MM.1S (cell line): ENCODE measurements at regions not wholly inside any gene's neighbourhood (a gene's known extent, or its start where the extent isn't known, plus 50 kb on each side); places are given as distances from the start of the nearest gene placed in this dataset.

ENCODE experiments used
- DNase-seq: peaks from one replicate; pipeline ENCODE4 v3.0.0-alpha.2; 2015
- H2AFZ ChIP-seq: fragments of 300-600 bp; sonication (generic); 2 replicates; pipeline ENCODE4 v1.6.0; 2016; ENCODE audit warnings: antibody characterized with exemption, low read length
- H3F3A ChIP-seq: fragments of 300-600 bp; sonication (generic); 2 replicates; pipeline ENCODE4 v1.6.1; 2016; ENCODE audit warnings: mild to moderate bottlenecking, antibody characterized with exemption, low read length, moderate library complexity, mixed read lengths; ENCODE audit not compliant: insufficient read depth
- H3K27ac ChIP-seq: fragments of 300-600 bp; sonication (generic); 2 replicates; pipeline ENCODE4 v1.5.1; 2016; ENCODE audit warnings: mild to moderate bottlenecking, low read length
- H3K27me3 ChIP-seq: fragments of 300-600 bp; sonication (generic); replicated peaks from 2 replicates; pipeline ENCODE4 v1.6.0; 2016; ENCODE audit warnings: low read length; ENCODE audit not compliant: insufficient read depth
- H3K36me3 ChIP-seq: fragments of 300-600 bp; sonication (generic); replicated peaks from 2 replicates; pipeline ENCODE4 v1.6.1; 2016; ENCODE audit warnings: mild to moderate bottlenecking, low read length, mixed read lengths; ENCODE audit not compliant: insufficient read depth
- H3K4me1 ChIP-seq: fragments of 300-600 bp; sonication (generic); 2 replicates; pipeline ENCODE4 v1.6.1; 2016; ENCODE audit warnings: low read length, mixed read lengths
- H3K4me2 ChIP-seq: fragments of 300-600 bp; sonication (generic); 2 replicates; pipeline ENCODE4 v1.6.0; 2016; ENCODE audit warnings: low read depth, low read length
- H3K4me3 ChIP-seq: fragments of 300-600 bp; sonication (generic); 2 replicates; pipeline ENCODE4 v1.5.1; 2016; ENCODE audit warnings: low read length, mixed read lengths
- H3K79me2 ChIP-seq: fragments of 300-600 bp; sonication (generic); 2 replicates; pipeline ENCODE4 v1.6.1; 2016; ENCODE audit warnings: mixed run types, low read length, mixed read lengths
- H3K9ac ChIP-seq: fragments of 300-600 bp; sonication (generic); 2 replicates; pipeline ENCODE4 v1.6.1; 2016; ENCODE audit warnings: low read length, mixed read lengths
- H3K9me2 ChIP-seq: fragments of 300-600 bp; sonication (generic); replicated peaks from 2 replicates; pipeline ENCODE4 v1.6.1; 2016; ENCODE audit warnings: mild to moderate bottlenecking, low read length, mixed read lengths; ENCODE audit not compliant: insufficient read depth
- H3K9me3 ChIP-seq: fragments of 300-600 bp; sonication (generic); replicated peaks from 2 replicates; pipeline ENCODE4 v1.6.1; 2016; ENCODE audit warnings: mild to moderate bottlenecking, low read length, mixed read lengths; ENCODE audit not compliant: insufficient read depth
- H4K20me1 ChIP-seq: fragments of 300-600 bp; sonication (generic); 2 replicates; pipeline ENCODE4 v1.6.1; 2016; ENCODE audit warnings: mild to moderate bottlenecking, low read length, moderate library complexity, mixed read lengths; ENCODE audit not compliant: insufficient read depth
- EZH2 ChIP-seq: fragments of 300-600 bp; sonication (generic); optimal IDR thresholded peaks from 2 replicates; pipeline ENCODE3; 2017; ENCODE audit warnings: low read depth, mild to moderate bottlenecking, antibody characterized with exemption, low read length, mixed read lengths
- EZH2phosphoT487 ChIP-seq: fragments of 300-600 bp; sonication (generic); IDR thresholded peaks from 2 replicates; pipeline ENCODE4 v1.6.1; 2018; ENCODE audit warnings: antibody characterized with exemption, low read length
- TF ChIP-seq, protein P1 (sequence below): fragments of 300-600 bp; sonication (generic); IDR thresholded peaks from 2 replicates; pipeline ENCODE4 v1.5.1; 2016; ENCODE audit warnings: antibody characterized with exemption, low read length, mixed read lengths

DNA sequence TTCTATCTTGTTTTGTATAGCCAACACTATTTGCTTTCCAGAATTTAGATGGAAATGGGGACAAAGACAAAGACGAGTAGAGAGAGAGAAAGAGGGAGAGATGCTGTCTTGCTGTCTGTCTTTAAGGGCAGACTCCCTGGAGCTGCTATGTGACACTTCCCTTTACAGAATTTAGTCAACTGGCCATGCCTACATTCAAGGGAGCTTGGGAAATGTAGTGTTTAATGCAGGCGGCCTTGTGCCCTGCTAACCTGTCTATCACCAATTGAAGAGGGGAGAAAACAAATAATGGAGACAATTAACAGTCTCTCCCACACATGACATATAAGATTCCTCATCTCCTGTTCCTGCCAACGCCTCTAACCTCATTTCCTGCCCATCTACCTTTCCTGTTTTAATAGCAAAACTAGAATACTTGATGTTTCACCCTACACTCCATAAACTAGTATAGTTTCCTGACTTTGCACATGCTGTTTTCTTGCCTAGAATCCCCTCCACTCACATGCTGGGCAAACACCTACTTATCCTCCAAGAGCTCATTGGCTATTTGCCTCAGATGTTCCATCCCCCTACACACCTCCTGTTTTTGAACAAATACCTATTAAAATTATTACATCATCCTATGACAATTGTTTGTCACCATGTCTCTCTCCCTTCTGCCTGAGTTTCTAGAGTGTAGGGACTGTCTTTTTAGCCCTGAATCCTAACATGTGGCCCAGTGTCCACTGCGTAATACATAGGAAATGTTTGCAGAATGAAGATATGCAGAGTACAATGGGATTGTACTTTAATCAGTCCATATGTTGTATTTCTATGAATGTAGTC is 117.2 kb downstream of the SLC25A24 start:
- Histone ChIP-seq H3K9ac (no peak overlapping the region), H3F3A (no peaks in the 10 kb centered on the region), H3K9me2 (no peaks in the 10 kb centered on the region), H3K4me1 (peaks cover 5% of the 10 kb centered on the region), H3K27me3 (no peaks in the 10 kb centered on the region), H3K27ac (no peak overlapping the region), H2AFZ (no peak overlapping the region), H3K4me2 (no peak overlapping the region), H3K36me3 (no peaks in the 10 kb centered on the region), H3K79me2 (no peaks in the 10 kb centered on the region), H3K4me3 (no peak overlapping the region), H3K9me3 (no peaks in the 10 kb centered on the region), H4K20me1 (no peaks in the 10 kb centered on the region)
- TF ChIP-seq EZH2phosphoT487, result no peak
- TF ChIP-seq EZH2, result no peak
- TF ChIP-seq, protein P1, sequence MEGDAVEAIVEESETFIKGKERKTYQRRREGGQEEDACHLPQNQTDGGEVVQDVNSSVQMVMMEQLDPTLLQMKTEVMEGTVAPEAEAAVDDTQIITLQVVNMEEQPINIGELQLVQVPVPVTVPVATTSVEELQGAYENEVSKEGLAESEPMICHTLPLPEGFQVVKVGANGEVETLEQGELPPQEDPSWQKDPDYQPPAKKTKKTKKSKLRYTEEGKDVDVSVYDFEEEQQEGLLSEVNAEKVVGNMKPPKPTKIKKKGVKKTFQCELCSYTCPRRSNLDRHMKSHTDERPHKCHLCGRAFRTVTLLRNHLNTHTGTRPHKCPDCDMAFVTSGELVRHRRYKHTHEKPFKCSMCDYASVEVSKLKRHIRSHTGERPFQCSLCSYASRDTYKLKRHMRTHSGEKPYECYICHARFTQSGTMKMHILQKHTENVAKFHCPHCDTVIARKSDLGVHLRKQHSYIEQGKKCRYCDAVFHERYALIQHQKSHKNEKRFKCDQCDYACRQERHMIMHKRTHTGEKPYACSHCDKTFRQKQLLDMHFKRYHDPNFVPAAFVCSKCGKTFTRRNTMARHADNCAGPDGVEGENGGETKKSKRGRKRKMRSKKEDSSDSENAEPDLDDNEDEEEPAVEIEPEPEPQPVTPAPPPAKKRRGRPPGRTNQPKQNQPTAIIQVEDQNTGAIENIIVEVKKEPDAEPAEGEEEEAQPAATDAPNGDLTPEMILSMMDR, result no peak
- DNase-seq, result no peak

DNA sequence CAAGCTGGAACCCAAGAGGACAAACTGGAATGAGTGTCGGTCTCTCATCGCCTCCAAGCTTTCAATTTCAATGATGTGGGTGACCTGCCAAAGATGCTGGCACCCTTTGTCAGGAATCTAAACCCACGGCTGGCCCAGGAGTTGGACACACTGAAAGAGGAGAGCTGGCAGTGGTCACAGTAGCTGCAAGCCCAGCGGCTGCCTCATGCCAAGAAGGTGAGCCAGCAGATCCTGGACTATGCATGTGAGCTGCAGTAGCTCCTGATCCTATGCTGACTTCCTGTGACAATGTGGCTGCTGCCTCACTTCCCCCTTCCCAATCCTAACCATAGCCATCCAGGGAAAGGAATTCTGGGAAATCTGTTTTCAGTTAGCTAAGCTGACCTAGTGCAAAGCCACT is 117.0 kb upstream of the VAV3 start:
- DNase-seq, result no peak
- H3K4me1 ChIP-seq, result peaks cover 12% of the 10 kb centered on the region
- no peaks in the 10 kb centered on the region for H3K9me3 ChIP-seq
- no peak overlapping the region for H3K27ac ChIP-seq
- H4K20me1 ChIP-seq, result no peaks in the 10 kb centered on the region
- no peaks in the 10 kb centered on the region for H3K79me2 ChIP-seq
- no peaks in the 10 kb centered on the region for H3F3A ChIP-seq
- H3K27me3 ChIP-seq, result no peaks in the 10 kb centered on the region
- H3K4me2 ChIP-seq, result no peak overlapping the region
- H3K9ac ChIP-seq, result no peak overlapping the region
- H3K9me2 ChIP-seq, result no peaks in the 10 kb centered on the region
- no peaks in the 10 kb centered on the region for H3K36me3 ChIP-seq
- TF ChIP-seq EZH2phosphoT487 (no peak), EZH2 (no peak)
- TF ChIP-seq, protein P1, result no peak
- H2AFZ ChIP-seq, result no peak overlapping the region
- H3K4me3 ChIP-seq, result no peak overlapping the region

DNA sequence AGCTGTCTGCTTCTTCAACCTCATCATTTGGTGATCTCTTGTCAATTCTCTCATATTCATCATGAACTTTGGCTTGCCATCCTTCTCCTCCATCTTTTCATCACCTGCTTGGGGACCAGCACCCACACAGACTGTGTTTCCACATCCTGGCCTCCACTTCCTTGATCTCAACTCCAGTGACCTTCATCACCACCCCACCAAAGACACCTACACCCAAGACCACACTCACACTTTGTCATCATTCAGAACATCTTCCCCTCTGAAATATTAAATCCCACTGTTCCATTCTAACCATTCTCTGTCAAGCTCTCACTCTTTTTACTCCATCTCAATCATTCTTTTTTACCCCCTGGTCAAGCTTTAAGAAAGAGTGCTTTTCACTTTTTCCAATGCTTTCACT is 115.5 kb upstream of the VAV3 start:
- no peak for DNase-seq
- Histone ChIP-seq H4K20me1 (no peaks in the 10 kb centered on the region), H3K9me2 (no peaks in the 10 kb centered on the region), H3K9ac (no peak overlapping the region), H3K27ac (no peak overlapping the region), H3F3A (no peaks in the 10 kb centered on the region), H3K4me2 (no peak overlapping the region), H3K4me3 (no peak overlapping the region), H2AFZ (no peak overlapping the region), H3K79me2 (no peaks in the 10 kb centered on the region), H3K9me3 (no peaks in the 10 kb centered on the region), H3K4me1 (peaks cover 12% of the 10 kb centered on the region), H3K27me3 (no peaks in the 10 kb centered on the region), H3K36me3 (no peaks in the 10 kb centered on the region)
- TF ChIP-seq EZH2phosphoT487, result no peak
- TF ChIP-seq EZH2, result no peak
- TF ChIP-seq, protein P1, result no peak
